ENCODE measurements at regions not wholly inside any gene's neighbourhood (a gene's known extent, or its start where the extent isn't known, plus 50 kb on each side); places are given as distances from the start of the nearest gene placed in this dataset.

DNA sequence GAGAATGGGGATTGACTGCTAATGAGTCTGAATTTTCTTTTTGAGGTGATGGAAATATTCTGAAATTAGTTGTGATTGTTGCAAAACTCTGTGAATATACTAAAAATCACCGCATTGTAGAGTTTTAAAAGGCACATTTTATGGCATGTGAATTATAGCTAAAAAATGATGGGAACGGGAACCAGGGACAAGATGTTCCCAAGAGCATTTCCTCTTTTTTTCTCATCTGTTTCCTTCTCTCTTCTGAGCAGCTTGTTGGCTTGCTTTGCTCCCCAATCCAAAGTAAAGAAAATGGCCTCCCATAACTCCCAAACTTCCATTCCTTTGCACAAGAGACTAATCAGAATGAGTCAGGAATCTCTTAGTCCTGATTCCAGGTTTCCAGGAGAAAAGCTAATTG is 459.2 kb downstream of the TSHZ3 start:
- DNase-seq: no peak
- Mint-ChIP-seq H3K4me3 (no peak overlapping the region), H3K4me1 (peaks cover 0 to 10% of the 10 kb centered on the region in 2 donors), H3K36me3 (no peaks in the 10 kb centered on the region), H3K27me3 (ENCODE audit: low read depth in 3 of 3) (peaks cover 0 to 8% (median 2%) of the 10 kb centered on the region in 3 donors), H3K27ac (no peak overlapping the region), H3K9me3 (no peaks in the 10 kb centered on the region)

- Mint-ChIP-seq H3K27me3 (ENCODE audit: low read depth in 3 of 3) (peaks cover 0 to 8% (median 2%) of the 10 kb centered on the region in 3 donors), H3K9me3 (no peaks in the 10 kb centered on the region), H3K4me1 (peaks cover 0 to 3% of the 10 kb centered on the region in 2 donors), H3K4me3 (no peak overlapping the region), H3K27ac (no peak overlapping the region), H3K36me3 (no peaks in the 10 kb centered on the region)
- DNase-seq: no peak
Measured at GRCh38 chr19:30888937-30889336, 460.3 kb downstream of the TSHZ3 start.

DNA sequence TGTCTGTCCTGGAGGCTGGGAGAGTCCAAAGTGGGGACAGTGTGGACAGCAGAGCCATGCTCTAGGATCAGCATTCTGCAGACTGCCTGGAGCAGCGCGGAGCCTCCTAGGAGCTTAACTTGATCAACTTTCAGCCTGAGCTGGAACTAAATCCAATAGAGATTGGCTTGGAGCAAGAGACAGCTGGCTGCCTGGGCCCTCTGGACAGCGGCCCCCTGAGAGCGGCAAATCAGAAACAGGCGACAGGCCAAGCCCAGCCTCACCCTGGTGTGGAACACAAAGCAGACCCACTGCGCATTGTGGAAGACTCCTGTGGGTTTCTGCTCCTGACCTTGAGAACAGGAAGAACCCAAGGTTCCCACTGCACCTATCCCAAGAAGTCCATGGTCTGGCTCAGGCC is 462.2 kb downstream of the TSHZ3 start:
- H3K4me3 Mint-ChIP-seq: no peak overlapping the region
- DNase-seq: no peak
- no peak overlapping the region for H3K27ac Mint-ChIP-seq
- no peaks in the 10 kb centered on the region for H3K9me3 Mint-ChIP-seq
- H3K36me3 Mint-ChIP-seq: no peaks in the 10 kb centered on the region
- no peaks in the 10 kb centered on the region for H3K4me1 Mint-ChIP-seq
- peaks cover 0 to 8% (median 2%) of the 10 kb centered on the region in 3 donors for H3K27me3 Mint-ChIP-seq (ENCODE audit: low read depth in 3 of 3)

DNA sequence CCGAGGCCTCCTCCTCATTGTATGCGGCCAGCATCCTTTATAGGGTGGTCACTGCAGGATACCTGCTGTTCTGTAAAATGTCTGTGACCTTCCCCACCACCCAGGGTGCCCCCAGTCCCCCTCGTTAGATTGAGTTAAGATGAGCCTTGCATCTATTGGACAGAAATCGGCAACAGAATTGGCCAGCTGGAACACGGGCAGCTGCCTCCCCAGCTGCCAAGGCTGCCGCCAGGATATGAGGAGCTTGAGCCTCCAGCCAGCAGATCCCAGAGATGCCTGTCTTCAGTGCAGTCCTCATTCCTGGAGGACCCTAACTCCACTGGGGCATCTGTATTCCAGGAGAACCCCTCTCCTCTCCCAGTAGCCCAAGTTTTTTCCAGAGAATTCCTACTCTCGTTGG is 463.0 kb downstream of the TSHZ3 start:
- DNase-seq: no peak
- H3K4me1 Mint-ChIP-seq: no peaks in the 10 kb centered on the region
- H3K4me3 Mint-ChIP-seq: no peak overlapping the region
- H3K27ac Mint-ChIP-seq: no peak overlapping the region
- no peaks in the 10 kb centered on the region for H3K36me3 Mint-ChIP-seq
- peaks cover 0 to 5% (median 2%) of the 10 kb centered on the region in 3 donors for H3K27me3 Mint-ChIP-seq (ENCODE audit: low read depth in 3 of 3)
- no peaks in the 10 kb centered on the region for H3K9me3 Mint-ChIP-seq

DNA sequence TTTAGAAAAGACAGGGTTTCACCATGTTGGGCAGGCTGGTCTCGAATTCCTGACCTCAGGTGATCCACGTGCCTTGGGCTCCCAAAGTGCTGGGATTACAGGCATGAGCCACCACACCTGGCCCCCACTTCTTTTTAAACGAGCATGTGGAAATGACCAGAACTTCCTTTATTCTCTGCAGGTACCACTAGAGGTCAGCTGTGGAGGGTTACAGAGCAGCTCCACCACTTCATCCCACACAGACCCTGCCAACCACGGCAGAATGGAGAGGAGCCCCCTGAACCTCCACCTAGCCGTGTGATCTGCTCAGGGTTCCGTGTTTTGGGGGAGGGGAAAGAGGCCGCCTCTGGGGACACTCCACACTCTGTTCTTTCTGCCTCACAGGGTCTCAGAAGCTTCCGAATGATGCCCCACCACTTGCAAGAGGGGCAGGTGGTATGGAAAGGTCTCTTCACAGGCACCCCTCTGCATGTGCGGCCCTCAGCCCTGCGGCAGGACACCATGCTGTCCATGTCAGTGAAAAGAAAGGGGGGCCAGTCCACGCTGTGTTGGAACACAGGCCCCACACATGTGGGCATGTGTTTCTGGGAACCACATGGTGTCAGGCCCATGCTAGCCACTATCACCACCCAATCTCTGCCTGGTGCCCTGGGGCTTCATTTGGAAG is 465.0 kb downstream of the TSHZ3 start:
- DNase-seq: no peak
- H3K27me3 Mint-ChIP-seq (ENCODE audit: low read depth in 3 of 3): peaks cover 0 to 4% (median 2%) of the 10 kb centered on the region in 3 donors
- H3K9me3 Mint-ChIP-seq: no peaks in the 10 kb centered on the region
- no peaks in the 10 kb centered on the region for H3K4me1 Mint-ChIP-seq
- H3K36me3 Mint-ChIP-seq: no peaks in the 10 kb centered on the region
- H3K4me3 Mint-ChIP-seq: no peak overlapping the region
- no peak overlapping the region for H3K27ac Mint-ChIP-seq

DNA sequence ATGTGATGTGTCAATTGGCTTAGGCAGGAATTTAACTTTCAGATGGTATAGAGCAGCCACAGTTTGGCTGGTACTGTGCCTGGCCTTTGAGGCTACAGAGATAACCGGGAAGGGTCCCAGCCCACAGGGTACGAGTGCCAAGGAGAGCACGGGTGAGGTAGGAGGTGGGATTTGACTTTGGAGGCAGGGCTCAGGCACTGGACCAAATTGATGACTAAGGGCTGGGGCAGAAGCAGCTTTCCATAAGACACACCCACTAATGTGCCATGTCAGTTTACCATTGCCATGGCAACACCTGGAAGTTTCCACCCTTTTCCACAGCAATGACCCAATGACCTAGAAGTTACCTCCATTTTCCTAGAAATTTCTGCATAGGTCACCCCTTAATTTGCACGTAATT is 466.2 kb downstream of the TSHZ3 start:
- Mint-ChIP-seq H3K4me3 (no peak overlapping the region), H3K4me1 (no peaks in the 10 kb centered on the region), H3K36me3 (no peaks in the 10 kb centered on the region), H3K27me3 (ENCODE audit: low read depth in 3 of 3) (peaks cover 0 to 7% (median 2%) of the 10 kb centered on the region in 3 donors), H3K9me3 (no peaks in the 10 kb centered on the region), H3K27ac (no peak overlapping the region)
- no peak for DNase-seq

DNA sequence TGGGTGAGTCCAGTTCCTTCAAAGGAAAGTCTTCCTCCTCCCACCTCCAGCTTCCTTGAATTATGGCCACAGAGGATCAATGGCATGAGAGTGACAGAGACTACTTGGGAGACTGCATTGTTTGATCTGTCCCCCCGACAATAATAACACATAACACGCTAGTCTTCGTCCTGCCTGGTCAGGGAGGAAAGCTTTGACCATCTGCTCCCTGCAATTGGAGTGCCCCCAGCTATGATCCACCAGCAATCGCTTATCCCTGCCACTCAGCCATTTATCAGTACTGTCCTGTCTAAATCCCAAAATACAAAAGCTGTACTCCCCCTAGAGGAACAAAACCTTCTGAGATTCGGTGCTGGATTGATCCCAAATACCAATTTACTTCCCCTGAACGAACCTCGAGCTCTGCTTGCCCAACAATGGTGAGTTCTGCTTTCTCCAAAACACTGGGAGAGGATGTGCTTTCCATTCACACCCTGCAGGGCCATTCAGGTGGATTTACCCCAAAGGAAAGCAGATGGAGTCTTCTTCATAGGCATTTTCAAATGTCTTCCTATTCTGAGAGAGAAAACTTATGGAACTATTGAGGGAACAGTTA is 466.7 kb downstream of the TSHZ3 start:
- H3K4me3 Mint-ChIP-seq: no peak overlapping the region
- peaks cover 0 to 6% (median 2%) of the 10 kb centered on the region in 3 donors for H3K27me3 Mint-ChIP-seq (ENCODE audit: low read depth in 3 of 3)
- no peaks in the 10 kb centered on the region for H3K36me3 Mint-ChIP-seq
- H3K27ac Mint-ChIP-seq: no peak overlapping the region
- H3K9me3 Mint-ChIP-seq: peaks cover 0 to 2% (median 0%) of the 10 kb centered on the region in 6 donors
- no peaks in the 10 kb centered on the region for H3K4me1 Mint-ChIP-seq
- DNase-seq: no peak

- Mint-ChIP-seq H3K9me3 (peaks cover 0 to 2% (median under 1%) of the 10 kb centered on the region in 6 donors), H3K27me3 (ENCODE audit: low read depth in 3 of 3) (peaks cover 0 to 4% (median 2%) of the 10 kb centered on the region in 3 donors), H3K4me3 (no peak overlapping the region), H3K36me3 (no peaks in the 10 kb centered on the region), H3K4me1 (no peaks in the 10 kb centered on the region), H3K27ac (no peak overlapping the region)
- no peak for DNase-seq
Measured at GRCh38 chr19:30881930-30882329, 467.3 kb downstream of the TSHZ3 start.

DNA sequence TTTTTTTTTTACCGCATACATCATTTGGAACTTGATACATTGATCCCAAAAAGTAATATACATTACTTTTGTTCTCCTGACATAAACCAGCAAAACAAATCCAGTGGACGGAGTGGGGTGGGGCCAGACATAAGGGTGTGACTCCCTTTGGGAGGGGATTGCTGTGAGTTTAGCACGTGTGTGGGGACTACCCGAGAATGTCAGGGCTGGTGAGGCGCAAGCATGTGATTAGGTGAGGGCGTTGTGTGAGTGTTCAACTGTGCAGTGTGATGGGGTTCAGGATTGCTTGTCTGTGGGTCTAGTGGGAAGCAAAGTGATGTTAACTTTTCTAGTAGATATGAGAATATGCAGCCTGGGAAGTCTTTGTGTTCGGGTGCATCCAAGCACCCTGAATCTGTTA is 468.0 kb downstream of the TSHZ3 start:
- Mint-ChIP-seq H3K27ac (no peak overlapping the region), H3K4me3 (no peak overlapping the region), H3K9me3 (peaks cover 0 to 2% (median under 1%) of the 10 kb centered on the region in 6 donors), H3K27me3 (ENCODE audit: low read depth in 3 of 3) (peaks cover 0 to 4% (median 2%) of the 10 kb centered on the region in 3 donors), H3K36me3 (no peaks in the 10 kb centered on the region), H3K4me1 (no peaks in the 10 kb centered on the region)
- no peak for DNase-seq

GRCh38 chr19:30880551-30880950 is 468.7 kb downstream of the TSHZ3 start:
- H3K4me1 Mint-ChIP-seq: no peaks in the 10 kb centered on the region
- H3K27ac Mint-ChIP-seq: no peak overlapping the region

GRCh38 chr19:30880151-30880550 is 469.1 kb downstream of the TSHZ3 start:
- no peak overlapping the region for H3K4me3 Mint-ChIP-seq
- peaks cover 0 to 3% (median under 1%) of the 10 kb centered on the region in 6 donors for H3K9me3 Mint-ChIP-seq
- H3K4me1 Mint-ChIP-seq: no peaks in the 10 kb centered on the region
- H3K36me3 Mint-ChIP-seq: no peaks in the 10 kb centered on the region
- no peak overlapping the region for H3K27ac Mint-ChIP-seq
- no peak for DNase-seq
- peaks cover 0 to 4% (median 0%) of the 10 kb centered on the region in 3 donors for H3K27me3 Mint-ChIP-seq (ENCODE audit: low read depth in 3 of 3)

More at GRCh38 chr19:30880551-30880950, 468.7 kb downstream of the TSHZ3 start:
- no peaks in the 10 kb centered on the region for H3K36me3 Mint-ChIP-seq
- peaks cover 0 to 3% (median under 1%) of the 10 kb centered on the region in 6 donors for H3K9me3 Mint-ChIP-seq
- no peak overlapping the region for H3K4me3 Mint-ChIP-seq
- H3K27me3 Mint-ChIP-seq (ENCODE audit: low read depth in 3 of 3): peaks cover 0 to 4% (median 2%) of the 10 kb centered on the region in 3 donors
- DNase-seq: no peak

GRCh38 chr19:30879736-30880135 is 469.5 kb downstream of the TSHZ3 start:
- Mint-ChIP-seq H3K4me3 (no peak overlapping the region), H3K27ac (no peak overlapping the region)

DNA sequence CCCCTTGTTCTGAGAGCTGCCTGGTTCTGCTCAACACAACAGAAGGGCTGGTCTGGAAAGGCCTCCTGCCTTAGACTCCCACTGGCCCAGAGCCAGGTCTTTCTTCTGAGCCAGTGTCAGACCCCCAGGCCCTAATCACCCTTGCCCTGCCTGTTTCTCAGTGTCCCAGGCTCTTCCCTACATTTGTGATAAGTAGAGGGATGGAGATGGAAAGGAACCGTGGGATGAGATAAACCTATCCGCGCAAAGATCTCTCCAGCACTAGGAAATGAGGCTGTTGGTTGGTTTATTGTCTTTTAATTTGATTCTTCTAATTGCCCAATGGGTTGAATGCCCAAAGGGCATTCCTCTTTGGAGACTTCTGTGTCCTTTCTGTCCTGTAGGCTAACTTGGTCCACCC is 470.0 kb downstream of the TSHZ3 start:
- Mint-ChIP-seq H3K4me3 (no peak overlapping the region), H3K4me1 (no peaks in the 10 kb centered on the region), H3K27ac (no peak overlapping the region), H3K27me3 (ENCODE audit: low read depth in 3 of 3) (peaks cover 0 to 4% (median 0%) of the 10 kb centered on the region in 3 donors), H3K9me3 (peaks cover 0 to 3% (median under 1%) of the 10 kb centered on the region in 6 donors), H3K36me3 (no peaks in the 10 kb centered on the region)
- no peak for DNase-seq

More at GRCh38 chr19:30879736-30880135, 469.5 kb downstream of the TSHZ3 start:
- no peaks in the 10 kb centered on the region for H3K36me3 Mint-ChIP-seq
- H3K27me3 Mint-ChIP-seq (ENCODE audit: low read depth in 3 of 3): peaks cover 0 to 4% (median 0%) of the 10 kb centered on the region in 3 donors
- H3K4me1 Mint-ChIP-seq: no peaks in the 10 kb centered on the region
- DNase-seq: no peak
- peaks cover 0 to 3% (median under 1%) of the 10 kb centered on the region in 6 donors for H3K9me3 Mint-ChIP-seq

DNA sequence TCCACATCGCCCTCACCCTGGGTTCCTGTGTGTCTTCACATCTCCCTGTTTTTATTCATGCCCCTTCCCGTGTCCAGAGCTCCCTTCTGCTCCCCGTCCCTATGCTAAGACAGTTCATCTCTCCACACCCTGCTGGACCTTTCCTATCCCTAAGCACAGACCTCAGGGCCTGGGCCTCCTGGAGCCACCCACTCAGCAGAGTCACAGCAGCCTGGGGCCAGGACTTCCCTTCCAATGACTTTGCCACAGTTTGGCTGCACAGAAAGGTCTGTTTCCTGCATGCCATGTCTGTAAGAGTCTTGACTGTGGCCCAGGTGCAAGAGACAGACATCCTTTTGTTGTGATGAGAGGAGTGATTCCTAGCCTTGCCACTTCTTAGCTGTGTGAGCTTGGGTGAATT is 470.7 kb downstream of the TSHZ3 start:
- H3K27me3 Mint-ChIP-seq (ENCODE audit: low read depth in 3 of 3): peaks cover 0 to 4% (median 0%) of the 10 kb centered on the region in 3 donors
- H3K4me3 Mint-ChIP-seq: no peak overlapping the region
- H3K27ac Mint-ChIP-seq: no peak overlapping the region
- H3K4me1 Mint-ChIP-seq: no peaks in the 10 kb centered on the region
- H3K9me3 Mint-ChIP-seq: peaks cover 0 to 3% (median under 1%) of the 10 kb centered on the region in 6 donors
- no peak for DNase-seq
- no peaks in the 10 kb centered on the region for H3K36me3 Mint-ChIP-seq
